Upper lobe of right lung (tissue), 1 donor: ENCODE measurements at regions not wholly inside any gene's neighbourhood (a gene's known extent, or its start where the extent isn't known, plus 50 kb on each side); places are given as distances from the start of the nearest gene placed in this dataset.
A peak's percentile ranks its signal among the peaks of the same experiment; 100 is the strongest.

ENCODE experiments used
- ATAC-seq: fragments of 200-7000 bp; cut with Tn5 transposase; one replicate; pipeline ENCODE4 v1.9.1; 2020; ENCODE audit warnings: mild to moderate bottlenecking, moderate library complexity
- DNase-seq: peaks from one replicate; pipeline ENCODE4 v3.0.0-alpha.2; 2020
- H3K27ac ChIP-seq: fragments of 200-600 bp; one replicate; pipeline ENCODE4 v1.8.0; 2022
- H3K27me3 ChIP-seq: fragments of 200-600 bp; one replicate; pipeline ENCODE4 v1.8.0; 2022; ENCODE audit warnings: mild to moderate bottlenecking
- H3K36me3 ChIP-seq: fragments of 200-600 bp; one replicate; pipeline ENCODE4 v1.8.0; 2022
- H3K4me1 ChIP-seq: fragments of 200-600 bp; one replicate; pipeline ENCODE4 v1.8.0; 2022
- H3K4me3 ChIP-seq: fragments of 200-600 bp; one replicate; pipeline ENCODE4 v1.8.0; 2022; ENCODE audit warnings: mild to moderate bottlenecking
- H3K9me3 ChIP-seq: fragments of 200-600 bp; one replicate; pipeline ENCODE4 v1.8.0; 2022
- CTCF ChIP-seq: fragments of 200-600 bp; IDR thresholded peaks from one replicate; pipeline ENCODE4 v1.8.0; 2022; ENCODE audit warnings: antibody characterized with exemption
- intact Hi-C: fragments of 100-400 bp; cut with DNase I; formaldehyde crosslinking; loops from one replicate; pipeline ENCODE4 v1.11.0; 2022
- donor health status: DM: no; HTN: yes; CAD: no; lungs with severe emphysema.

- Histone ChIP-seq H3K27ac (no peak overlapping the region), H3K9me3 (no peaks in the 10 kb centered on the region), H3K27me3 (no peaks in the 10 kb centered on the region), H3K4me3 (no peak overlapping the region), H3K4me1 (no peaks in the 10 kb centered on the region), H3K36me3 (no peaks in the 10 kb centered on the region)
- no peak for TF ChIP-seq CTCF
- intact Hi-C loops: no loop called here
- no peak for ATAC-seq
- no peak for DNase-seq
Measured at GRCh38 chr4:117821834-117822233, 212.5 kb upstream of the NDST3 start.

- Histone ChIP-seq H3K36me3 (no peaks in the 10 kb centered on the region), H3K27me3 (no peaks in the 10 kb centered on the region), H3K27ac (no peak overlapping the region), H3K4me3 (no peak overlapping the region), H3K4me1 (no peaks in the 10 kb centered on the region), H3K9me3 (no peaks in the 10 kb centered on the region)
- intact Hi-C loops: no loop called here
- no peak for TF ChIP-seq CTCF
- no peak for DNase-seq
- no peak for ATAC-seq
Measured at GRCh38 chr4:117823388-117823787, 210.9 kb upstream of the NDST3 start.

GRCh38 chr4:117825600-117825999 is 208.7 kb upstream of the NDST3 start:
- intact Hi-C loops: no loop called here
- no peaks in the 10 kb centered on the region for H3K4me1 ChIP-seq
- no peaks in the 10 kb centered on the region for H3K27me3 ChIP-seq
- ATAC-seq (no peak), DNase-seq (no peak)
- H3K27ac ChIP-seq: no peak overlapping the region
- H3K4me3 ChIP-seq: no peak overlapping the region
- no peaks in the 10 kb centered on the region for H3K36me3 ChIP-seq
- H3K9me3 ChIP-seq: no peaks in the 10 kb centered on the region
- TF ChIP-seq CTCF: no peak

- ATAC-seq: peak; percentile 28
- no peaks in the 10 kb centered on the region for H3K9me3 ChIP-seq
- H3K27me3 ChIP-seq: no peaks in the 10 kb centered on the region
- no peak for DNase-seq
- no peak for TF ChIP-seq CTCF
- no peaks in the 10 kb centered on the region for H3K36me3 ChIP-seq
- H3K4me1 ChIP-seq: no peaks in the 10 kb centered on the region
- intact Hi-C loops: no loop called here
- H3K4me3 ChIP-seq: no peak overlapping the region
- H3K27ac ChIP-seq: no peak overlapping the region
Measured at GRCh38 chr4:117831060-117831683, 203.1 kb upstream of the NDST3 start.

GRCh38 chr4:117835566-117835965 is 198.7 kb upstream of the NDST3 start:
- no peaks in the 10 kb centered on the region for H3K4me1 ChIP-seq
- intact Hi-C loops: no loop called here
- H3K27me3 ChIP-seq: no peaks in the 10 kb centered on the region
- no peaks in the 10 kb centered on the region for H3K9me3 ChIP-seq
- no peak for ATAC-seq
- no peaks in the 10 kb centered on the region for H3K36me3 ChIP-seq
- DNase-seq: no peak
- H3K27ac ChIP-seq: no peak overlapping the region
- TF ChIP-seq CTCF: no peak
- no peak overlapping the region for H3K4me3 ChIP-seq

GRCh38 chr4:117844594-117844993 is 189.7 kb upstream of the NDST3 start:
- H3K9me3 ChIP-seq: no peaks in the 10 kb centered on the region
- ATAC-seq: no peak

More at GRCh38 chr4:117844594-117844993, 189.7 kb upstream of the NDST3 start:
- H3K36me3 ChIP-seq: no peaks in the 10 kb centered on the region
- no peaks in the 10 kb centered on the region for H3K4me1 ChIP-seq
- no peak overlapping the region for H3K27ac ChIP-seq
- intact Hi-C loops: no loop called here
- H3K4me3 ChIP-seq: no peak overlapping the region
- H3K27me3 ChIP-seq: no peaks in the 10 kb centered on the region
- DNase-seq: no peak
- TF ChIP-seq CTCF: no peak
